NCI-H2029 treated with DMSO at 0.1 percent for 48 hours (cell line): ENCODE measurements at regions not wholly inside any gene's neighbourhood (a gene's known extent, or its start where the extent isn't known, plus 50 kb on each side); places are given as distances from the start of the nearest gene placed in this dataset.
"Not testable (repeated sequence)": the region's sequence is repeated elsewhere in the genome, so short reads cannot be mapped to it uniquely, and the experiment has no call there.

Source experiments
- DNase-seq: peaks from one replicate; lab custom pipeline; 2025; lab: John Stamatoyannopoulos, UW

DNA sequence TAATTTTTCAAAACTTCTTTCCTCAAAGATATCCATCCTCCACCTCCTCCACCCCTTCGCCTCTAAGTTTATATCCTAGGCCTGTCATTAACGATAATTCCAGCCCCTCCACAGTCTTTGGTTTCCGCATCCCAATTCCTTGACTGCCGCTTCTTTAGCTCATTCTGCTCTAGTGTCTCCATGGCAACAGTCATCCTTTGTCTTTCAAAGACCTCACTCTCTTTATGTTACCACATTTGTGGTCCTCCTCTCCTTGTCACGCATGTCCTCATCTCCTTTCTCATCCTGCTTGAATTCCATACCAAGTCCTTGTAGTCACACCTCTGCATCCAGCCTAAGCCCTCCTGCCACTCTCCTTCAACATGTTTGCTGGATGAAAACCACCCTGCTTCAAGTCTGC lies 511.2 kb upstream of the KLF6 start:
- DNase-seq: no peak

DNA sequence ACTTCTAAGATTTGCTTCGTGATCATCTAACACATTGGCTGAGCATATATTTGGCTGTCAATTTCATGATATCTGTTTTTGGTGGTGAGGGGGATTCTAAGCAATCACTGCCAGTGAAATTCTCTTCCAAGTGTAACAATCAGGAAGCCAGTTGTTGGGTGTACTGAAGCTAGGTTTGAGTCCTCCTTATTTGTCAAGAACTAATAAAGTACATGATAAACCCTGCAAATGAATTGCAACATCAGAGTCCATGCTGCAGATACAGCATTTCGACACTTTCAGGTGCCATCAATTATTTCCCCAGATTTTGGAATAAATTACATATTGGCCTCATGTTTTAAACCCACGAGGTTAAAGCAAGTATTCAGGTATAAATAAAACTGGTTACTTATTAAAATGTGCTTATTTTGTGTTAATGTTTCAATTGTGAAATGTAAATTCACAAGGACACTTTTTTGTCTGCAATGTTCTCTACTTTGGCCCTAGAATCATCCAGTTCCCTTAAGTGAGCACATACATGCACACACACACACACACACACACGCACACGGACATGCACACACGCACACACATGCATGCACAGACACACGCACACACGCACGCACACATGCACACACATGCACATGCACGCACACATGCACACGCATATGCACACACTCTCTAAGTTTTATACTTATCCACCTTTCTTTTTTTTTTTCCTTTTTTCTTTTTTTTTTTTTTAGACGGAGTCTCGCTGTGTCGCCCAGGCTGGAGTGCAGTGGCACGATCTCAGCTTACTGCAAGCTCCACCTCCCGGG lies 510.2 kb upstream of the KLF6 start:
- DNase-seq: no peak

DNA sequence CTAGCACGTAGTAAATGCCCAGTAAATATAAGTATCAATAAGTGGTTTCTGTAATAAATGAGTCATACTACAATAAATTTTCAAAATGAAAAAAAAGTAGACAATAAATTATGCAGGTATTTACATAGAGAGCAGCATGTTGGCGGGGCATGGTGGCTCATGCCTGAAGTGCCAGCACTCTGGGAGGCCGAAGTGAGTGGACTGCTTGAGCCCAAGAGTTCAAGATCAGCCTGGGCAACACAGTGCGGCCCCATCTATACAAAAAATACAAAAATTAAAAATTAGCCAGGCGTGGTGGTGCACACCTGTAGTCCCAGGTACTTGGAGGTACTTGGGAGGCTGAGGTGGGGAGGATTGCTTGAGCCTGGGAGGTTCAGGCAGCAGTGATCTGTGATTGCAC lies 509.3 kb upstream of the KLF6 start:
- DNase-seq: no peak

DNA sequence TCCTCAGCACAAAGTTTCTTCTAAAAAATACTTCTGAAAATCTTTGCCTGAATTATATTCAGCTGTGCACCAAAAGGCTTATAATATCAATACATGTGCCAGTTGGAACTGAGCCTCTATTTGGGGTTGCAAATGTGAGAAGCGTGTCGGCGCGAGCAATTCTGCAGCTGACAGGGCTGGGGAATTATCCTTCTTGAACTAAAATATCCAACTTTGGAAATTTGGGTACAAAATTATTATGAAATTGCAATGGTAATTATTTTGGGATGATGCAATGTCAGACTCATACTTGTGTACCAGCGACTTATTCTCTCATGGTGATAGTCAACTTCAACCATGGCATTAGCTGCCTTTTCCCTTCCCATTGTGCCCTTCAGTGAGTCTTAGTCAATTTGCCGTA lies 507.0 kb upstream of the KLF6 start:
- DNase-seq: no peak

DNA sequence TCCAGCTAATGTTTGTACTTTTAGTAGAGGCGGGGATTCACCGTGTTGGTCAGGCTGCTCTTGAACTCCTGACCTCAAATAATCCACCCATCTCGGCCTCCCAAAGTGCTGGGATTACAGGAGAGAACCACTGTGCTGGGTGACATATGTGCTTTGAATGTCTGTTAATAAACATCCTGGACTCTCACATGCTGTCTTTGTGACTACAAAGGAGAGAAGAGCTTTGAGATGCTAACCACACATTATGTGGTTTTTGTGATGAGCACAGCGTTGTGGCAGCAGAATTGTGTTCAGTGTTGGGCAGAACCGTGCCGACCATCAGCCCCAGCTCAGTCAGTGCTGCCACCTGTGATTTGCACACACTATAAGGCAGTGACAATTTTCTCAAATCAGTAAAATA lies 500.1 kb upstream of the KLF6 start:
- no peak for DNase-seq

DNA sequence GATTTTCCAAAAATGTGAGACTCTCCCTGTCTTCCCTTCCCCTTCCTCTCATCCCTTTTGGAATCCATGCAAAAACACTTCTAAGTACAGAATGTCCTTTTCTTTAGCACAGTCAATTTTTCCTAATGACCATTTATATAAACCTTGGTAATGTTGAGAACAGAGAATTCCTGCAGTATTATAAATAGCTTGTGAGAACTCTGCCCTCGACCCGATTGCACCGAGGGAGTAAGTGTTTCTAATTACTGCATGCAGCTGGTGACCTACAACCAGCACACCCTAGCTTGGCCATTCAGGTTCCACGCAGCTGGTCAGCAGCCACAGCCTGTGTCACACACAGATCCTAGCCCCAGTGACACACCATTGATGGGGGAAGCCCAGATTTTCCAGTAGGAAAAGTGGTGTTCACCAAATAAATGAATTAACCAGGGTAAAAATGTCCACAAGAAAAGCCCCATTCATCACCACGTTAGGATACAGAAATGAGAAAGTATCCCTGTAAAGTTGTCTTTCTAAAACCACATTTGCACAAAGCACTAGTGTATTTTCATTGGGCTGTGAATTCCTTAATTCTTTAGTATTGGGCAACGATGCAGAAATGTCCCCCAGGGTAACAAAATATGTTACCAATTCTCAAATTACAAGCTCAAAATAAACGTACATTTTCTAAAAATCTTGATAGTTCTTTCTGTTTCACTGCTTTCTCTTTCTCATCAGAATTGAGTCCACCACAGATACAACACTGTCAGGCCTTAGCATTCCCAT lies 499.0 kb upstream of the KLF6 start:
- no peak for DNase-seq

DNA sequence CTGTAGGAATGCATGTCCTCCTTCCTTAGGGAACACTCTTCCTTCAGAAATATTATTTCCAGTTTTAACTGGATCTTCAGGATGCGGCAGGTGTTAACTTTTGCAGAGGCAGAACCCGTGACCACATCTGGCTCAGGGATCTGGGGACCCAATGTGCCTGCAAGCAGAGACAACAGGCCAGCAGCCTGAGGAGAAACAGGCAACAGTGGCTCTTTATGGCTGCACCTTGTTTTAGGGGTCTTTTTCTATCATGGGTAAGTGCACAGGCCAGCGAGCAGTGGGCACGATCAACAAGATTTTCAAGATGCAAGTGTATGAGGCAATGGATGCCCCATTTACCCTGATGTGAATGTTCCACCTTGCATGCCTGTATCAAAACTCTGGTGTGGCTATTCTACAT lies 497.5 kb upstream of the KLF6 start:
- no peak for DNase-seq

DNA sequence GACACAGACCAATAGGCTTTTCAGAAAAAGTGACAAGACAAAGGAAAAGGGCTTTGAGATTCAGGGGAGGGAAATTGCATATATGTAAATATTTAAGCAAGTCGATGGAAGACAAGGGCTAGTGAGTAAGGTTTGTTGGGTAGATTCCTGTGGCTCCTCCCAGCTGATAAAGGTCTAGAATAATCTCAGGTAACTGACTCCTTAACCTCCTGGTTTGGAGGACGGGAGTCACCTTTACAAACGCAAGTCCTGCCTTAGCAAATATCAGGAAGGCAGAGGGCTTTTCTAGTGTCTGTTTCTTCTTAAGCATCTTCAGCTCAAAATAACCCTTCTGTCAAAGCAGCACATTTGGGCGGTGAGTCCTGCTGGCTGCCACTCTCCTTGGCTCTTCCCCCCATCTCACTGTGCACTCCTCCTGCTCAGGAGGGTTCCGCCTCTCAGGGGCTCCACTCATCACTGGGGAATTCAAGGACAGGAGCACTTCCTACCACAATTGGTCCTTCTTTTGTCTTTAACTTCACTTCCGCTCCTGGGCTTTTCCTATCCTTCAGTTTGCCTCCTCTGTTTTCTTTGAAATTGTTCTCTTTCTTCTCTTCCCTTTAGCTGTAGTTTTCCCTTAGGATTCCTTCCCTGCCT lies 496.3 kb upstream of the KLF6 start:
- no peak for DNase-seq

DNA sequence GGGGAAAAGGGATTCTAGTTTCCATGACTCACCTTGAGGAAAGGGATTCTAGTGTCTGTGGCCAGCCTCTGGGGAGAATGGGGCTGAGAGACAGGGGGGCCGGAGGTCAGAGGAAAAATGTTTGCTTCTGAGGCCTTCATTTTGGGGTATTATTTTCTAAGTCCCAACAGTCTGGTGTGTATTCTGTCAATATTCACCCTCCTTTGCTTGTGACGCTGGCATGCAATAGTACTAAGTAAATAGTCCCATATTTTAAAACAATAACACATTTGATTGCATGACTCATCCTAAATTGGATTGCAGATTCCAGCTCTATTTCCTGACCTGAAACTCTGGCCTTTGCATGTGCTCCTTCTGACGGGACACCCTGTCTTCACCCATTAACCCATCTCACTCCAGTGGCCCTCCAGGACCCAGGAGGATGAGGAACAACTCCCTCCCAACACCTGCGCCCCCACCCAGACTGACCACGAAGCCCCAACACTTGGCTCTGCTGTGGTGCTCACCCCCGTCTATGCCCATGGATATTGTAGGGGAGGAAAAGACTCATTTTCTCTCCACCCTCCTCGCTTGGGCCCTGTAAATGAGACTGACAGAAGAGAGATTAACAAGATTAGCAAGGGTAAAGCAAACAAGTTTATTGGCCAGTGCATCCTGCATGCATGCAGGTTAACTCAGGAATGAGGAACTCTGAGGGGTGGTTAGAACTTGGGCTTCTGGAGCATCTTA lies 495.6 kb upstream of the KLF6 start:
- no peak for DNase-seq

DNA sequence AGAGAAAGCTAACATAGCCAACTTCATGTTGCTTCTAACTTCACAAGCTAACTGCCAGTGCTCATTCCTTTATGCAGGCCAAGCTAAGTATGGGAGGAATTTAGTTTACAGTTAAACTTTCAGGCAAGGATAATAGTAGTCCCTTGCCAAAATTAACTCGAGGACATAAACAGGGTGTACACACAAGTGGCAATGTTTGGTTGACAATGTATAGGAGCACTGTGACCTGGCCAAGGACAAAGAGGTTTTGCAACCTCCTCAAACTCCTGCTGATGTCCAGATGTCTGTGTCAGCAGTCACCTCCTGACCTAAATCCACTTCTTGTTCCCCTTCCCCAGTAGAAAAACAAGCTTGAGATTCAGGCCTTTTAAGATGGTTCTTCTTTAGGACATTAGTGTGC lies 494.6 kb upstream of the KLF6 start:
- no peak for DNase-seq

DNA sequence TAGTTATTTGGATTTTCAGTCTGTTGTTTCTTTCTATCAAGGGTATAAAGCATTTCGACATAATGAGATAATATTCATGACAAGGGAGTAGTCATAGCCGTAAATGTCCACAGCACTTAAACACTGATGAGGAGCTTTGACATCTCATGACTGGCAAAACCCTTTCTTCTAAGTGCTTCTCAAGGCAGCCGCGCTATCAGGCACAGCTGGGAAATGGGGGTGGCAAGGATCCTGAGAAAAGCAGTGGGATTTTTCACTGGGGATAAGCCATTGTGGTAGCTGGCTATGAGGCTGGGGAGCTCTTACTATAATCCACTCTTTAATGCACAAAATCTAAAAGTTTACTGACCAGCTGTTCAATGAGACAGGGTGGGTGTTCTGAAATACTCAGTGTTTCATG lies 493.2 kb upstream of the KLF6 start:
- no peak for DNase-seq

DNA sequence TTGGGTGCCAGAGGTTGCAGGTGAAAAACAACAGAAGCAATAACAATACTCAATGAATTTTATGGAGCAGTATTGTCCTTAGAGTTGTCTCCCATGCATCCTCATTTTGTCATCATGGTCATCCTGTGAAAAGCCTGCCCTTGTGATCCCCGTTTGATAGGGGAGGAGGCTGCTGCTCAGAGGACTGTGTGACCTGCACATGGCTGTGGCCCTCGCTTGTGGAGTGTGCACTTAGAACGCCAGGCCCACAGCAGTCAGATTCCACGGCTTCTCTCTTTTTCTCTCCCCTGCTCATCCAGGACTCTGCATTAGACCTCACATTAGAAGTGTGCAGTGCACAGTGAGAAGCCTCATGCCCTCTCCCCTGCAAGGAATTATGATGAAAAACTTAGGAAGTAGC lies 491.1 kb upstream of the KLF6 start:
- no peak for DNase-seq

DNA sequence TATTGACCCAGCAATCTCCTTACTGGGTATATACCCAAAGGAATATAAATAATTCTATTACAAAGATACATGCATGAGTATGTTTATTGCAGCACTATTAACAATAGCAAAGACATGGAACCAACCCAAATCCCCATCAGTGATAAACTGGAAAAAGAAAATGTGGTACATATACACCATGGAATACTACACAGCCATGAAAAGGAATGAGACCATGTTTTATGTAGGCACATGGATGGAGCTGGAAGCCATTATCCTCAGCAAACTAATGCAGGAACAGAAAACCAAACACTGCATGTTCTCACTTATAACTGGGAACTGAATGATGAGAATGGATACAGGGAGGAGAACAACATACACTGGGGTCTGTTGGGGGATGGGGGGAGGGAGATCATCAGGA lies 489.7 kb upstream of the KLF6 start:
- not testable (repeated sequence) for DNase-seq

DNA sequence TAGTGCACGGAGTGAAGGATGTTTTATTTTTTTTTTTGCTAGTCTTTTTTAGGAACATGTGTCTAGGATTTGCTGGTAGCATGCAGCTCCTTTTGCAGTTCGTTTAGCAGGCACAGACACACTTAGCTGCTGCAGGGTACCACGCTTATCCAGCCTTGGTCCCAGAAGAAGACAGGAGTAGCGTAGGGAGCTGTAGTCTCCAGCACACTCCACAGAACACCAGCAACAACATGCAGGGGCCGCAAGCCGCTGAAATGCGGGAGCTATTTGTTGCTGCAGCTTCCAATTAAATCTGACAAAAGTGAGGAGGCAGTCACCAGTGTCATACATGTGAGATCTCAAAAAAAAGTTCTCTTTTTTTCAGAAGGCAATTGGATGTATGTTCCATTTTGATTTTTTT lies 486.2 kb upstream of the KLF6 start:
- DNase-seq: no peak

DNA sequence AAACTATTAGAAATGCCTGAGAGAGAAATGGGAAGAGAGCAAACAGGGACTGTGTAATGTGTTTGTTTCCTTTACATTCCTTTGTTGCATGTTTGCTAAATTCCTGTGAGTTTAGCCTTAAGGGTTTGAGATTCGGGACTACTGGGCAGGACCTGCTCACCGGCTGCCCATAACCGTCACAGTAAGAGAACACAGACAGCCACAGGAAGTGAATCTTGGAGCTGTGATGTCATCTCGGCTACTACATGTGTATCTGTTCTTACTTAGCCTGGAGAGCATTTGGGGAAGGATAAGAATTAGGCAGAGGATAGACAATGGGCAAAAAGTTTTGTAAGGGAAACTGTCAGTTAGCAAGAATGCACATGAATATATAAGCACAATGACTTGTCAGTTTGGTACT lies 485.1 kb upstream of the KLF6 start:
- DNase-seq: no peak

DNA sequence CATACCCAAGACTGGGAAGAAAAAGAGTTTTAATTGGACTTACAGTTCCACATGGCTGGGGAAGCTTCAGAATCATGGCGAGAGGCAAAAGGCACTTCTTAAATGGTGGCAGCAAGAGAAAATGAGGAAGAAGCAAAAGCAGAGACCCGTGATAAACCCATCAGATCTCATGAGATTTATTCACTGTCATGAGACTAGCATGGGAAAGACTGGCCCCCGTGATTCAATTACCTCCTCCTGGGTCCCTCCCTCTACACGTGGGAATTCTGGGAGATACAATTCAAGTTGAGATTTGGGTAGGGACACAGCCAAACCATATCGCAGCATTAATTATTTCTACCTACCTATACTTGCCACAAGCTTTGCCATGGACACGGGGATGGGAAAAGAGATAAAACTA lies 483.5 kb upstream of the KLF6 start:
- not testable (repeated sequence) for DNase-seq

DNA sequence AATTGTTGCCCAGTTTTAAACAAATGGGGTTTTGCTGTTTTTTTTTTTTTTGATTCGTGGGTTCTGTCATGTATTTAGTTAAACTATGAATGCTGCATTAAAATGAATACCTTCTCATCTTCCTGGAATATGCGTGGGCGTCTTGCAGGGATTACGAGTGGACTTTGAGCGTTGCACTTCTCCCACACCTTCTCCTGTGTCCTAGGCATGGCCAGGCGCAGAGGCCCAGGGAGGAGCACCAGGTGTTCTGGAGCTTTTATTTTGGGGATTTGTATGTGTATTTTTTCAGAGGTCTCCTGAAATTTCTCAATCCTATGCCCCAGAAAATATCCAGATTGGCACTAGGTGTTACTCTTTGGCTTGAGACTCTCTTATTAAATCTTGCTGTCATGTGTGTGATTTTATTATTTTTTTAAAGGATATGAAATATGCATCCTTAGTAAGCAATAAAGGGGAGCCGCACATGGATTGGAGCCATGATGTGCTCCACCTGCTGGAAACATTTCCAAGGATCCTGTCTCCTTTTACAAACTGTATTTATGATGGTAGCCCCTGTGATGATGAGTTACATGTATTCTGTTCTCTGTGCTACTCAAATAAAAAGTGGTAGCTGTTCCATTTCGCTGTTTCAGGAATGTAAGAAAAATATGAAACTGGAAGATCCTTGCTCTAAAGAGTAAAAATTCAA lies 482.2 kb upstream of the KLF6 start:
- no peak for DNase-seq

DNA sequence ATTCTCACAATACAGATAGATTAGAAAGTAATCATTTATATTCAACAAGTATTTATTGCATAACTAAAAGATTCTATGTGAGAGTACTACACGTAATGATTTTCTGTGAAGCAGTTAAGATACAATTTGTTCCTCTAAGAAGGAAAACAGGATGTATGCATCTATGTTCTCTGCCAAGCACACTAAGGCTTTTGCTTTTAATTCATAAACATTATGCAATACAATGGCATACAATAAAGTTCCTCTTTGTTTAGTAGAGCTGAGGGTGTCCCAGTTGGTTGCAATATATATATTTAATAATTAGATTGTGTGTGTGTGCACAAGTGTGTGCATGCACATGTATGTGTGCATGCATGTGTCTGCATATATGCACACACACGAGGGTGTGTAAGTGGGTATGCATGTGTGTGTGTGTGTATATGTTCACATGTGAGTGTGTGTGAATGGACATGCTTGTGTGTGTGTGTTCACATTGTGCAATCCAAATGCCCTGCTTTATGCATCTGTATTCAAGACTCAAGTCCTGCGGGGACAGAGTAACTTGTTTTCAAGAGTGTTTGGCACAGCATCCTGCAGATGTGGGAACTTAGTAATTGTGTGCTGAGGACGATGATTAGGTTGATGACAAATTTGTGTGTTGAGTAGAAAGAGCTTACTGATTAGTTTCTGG lies 481.5 kb upstream of the KLF6 start:
- no peak for DNase-seq

DNA sequence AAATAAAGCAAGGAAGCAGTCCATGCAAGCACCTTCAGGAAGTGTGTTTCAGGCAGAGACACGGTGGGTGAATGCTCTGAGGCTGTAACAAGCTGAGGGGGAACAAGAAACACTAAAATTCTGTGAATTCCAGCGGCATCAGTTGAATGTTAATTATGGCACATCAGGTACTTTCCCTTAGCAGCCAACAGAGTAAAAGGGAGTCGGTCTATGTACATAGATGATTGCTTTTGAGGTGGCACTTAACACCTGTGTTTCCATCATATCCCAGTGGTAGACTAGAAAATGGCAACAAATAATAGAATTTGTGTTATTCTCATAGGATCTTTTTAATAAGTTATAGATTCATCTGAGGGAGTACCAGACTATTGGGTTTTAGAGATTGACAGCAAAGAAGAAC lies 481.0 kb upstream of the KLF6 start:
- no peak for DNase-seq

DNA sequence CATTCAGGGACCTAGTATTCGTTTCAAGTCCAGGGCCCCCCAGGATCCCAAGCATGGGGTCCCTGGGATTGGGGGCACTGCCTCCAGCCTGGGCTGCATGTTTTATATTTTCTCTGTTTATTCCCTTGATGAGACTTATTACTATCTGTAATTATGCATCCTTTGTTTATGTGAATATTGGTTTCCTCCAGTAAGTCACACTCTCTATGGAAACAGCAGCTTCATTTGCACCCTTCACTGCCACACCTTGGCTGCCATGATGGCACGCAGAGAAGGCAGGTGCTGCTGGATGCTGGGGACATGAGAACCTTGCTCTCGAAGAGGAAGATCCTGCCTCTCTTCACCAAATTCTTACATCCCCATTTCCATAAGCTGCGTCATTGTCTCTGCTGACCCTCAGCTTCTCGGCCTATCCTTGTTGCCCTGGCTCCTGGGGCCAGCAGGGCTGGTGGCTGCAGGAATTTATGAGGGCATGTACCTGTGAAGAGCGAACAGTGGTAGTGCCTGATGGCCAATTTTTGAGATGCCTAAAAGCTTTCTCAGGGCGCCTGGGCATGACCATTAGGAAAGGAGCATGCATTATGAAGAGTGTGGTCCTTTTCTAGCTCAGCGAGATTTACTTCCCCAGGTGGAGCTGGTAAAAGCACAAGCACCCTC lies 479.3 kb upstream of the KLF6 start:
- DNase-seq: no peak

DNA sequence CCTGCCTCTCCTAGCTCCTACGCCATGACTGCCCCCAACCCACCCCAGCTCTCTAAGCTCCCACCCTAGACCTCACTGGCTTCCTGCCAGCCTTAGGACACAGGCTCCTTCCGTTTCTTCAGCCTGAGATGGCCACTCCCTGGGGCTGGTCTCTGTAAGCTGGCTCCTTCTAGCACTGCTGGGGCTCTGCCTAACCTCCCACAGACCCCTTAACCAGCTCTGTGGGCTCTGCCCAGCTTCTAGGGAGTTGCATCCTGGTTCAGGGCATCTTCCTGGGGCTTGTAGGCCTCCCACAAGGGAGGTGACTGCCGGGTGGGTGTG lies 478.6 kb upstream of the KLF6 start:
- no peak for DNase-seq
